HL-60/S4 (cell line): ENCODE measurements at regions not wholly inside any gene's neighbourhood (a gene's known extent, or its start where the extent isn't known, plus 50 kb on each side); places are given as distances from the start of the nearest gene placed in this dataset.
"Not testable (repeated sequence)": the region's sequence is repeated elsewhere in the genome, so short reads cannot be mapped to it uniquely, and the experiment has no call there.

Experiments used
- in situ Hi-C: fragments of 300-500 bp; cut with MboI; formaldehyde crosslinking; loops from 2 replicates; pipeline ENCODE4 v1.14.3; 2022; ENCODE audit warnings: low sequenced_read_pairs

- in situ Hi-C loops, result no loop called here
Measured at GRCh38 chr2:34892256-34892655, 1293.2 kb upstream of the FAM98A start.

GRCh38 chr2:34875091-34875745, 1276.1 kb upstream of the FAM98A start:
- in situ Hi-C loops, result no loop called here

DNA sequence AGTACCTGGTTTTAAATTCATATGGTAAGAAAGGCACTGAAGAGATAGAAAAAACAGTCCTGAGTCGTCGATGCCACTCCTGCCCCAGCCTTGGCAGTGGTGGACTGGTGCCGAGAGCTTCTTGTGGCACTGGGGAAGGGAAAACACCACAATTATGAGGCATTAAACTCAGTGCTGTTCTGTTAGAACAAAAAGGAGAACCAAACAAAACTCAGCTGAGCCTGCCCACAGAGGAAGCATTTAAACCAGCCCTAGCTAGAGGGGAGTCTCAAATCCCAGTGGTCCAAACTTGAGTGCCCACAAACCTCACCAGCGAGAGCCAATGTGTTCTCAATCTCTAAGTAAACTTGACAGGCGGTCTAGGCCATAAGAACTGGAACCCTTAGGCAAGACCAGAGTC, 1254.5 kb upstream of the FAM98A start:
- in situ Hi-C loops, result no loop called here

DNA sequence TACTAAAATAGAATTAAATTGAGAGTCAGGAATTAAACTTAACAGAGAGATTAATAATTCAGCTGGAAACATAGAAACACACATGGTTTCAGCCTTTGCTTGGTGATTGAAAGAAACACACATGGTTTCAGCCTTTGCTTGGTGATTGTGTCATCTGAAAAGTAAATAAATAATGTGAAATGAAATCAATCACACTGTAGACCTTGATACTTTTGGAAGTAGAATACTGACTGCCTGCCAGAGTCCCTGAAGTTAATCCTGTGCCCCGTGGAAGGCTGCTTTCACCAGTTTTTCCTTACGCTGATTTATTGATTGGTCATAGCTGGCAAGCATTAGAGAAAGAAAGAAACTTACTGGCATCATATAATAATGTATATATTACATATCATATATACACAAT, 1252.7 kb upstream of the FAM98A start:
- in situ Hi-C loops, result no loop called here

GRCh38 chr2:34849827-34850226, 1250.7 kb upstream of the FAM98A start:
- in situ Hi-C loops, result no loop called here

- in situ Hi-C loops, result no loop called here
Measured at GRCh38 chr2:34848691-34849090, 1249.6 kb upstream of the FAM98A start.

- in situ Hi-C loops, result no loop called here
Measured at GRCh38 chr2:34848132-34848531, 1249.0 kb upstream of the FAM98A start.

- in situ Hi-C loops, result no loop called here
Measured at GRCh38 chr2:34844629-34845028, 1245.5 kb upstream of the FAM98A start.

DNA sequence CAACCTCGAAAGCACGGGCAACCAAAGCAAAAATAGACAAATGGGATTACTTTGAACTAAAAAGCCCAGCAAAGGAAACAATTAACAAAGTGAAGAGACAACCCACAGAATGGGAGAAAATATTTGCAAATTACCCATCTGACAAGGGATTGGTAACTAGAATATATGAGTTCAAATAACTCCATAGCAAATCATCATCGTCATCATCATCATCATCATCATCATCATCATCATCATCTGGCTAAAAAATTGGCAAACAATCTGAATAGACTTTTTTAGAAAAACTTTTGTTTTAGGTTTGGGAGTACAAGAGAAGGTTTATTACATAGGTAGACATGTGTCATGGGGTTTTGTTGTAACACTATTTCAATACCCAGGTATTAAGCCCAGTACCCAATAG, 1239.3 kb upstream of the FAM98A start:
- in situ Hi-C loops, result no loop called here

- in situ Hi-C loops, result no loop called here
Measured at GRCh38 chr2:34836361-34836760, 1237.3 kb upstream of the FAM98A start.

GRCh38 chr2:34831096-34831495, 1232.0 kb upstream of the FAM98A start:
- in situ Hi-C loops, result no loop called here

DNA sequence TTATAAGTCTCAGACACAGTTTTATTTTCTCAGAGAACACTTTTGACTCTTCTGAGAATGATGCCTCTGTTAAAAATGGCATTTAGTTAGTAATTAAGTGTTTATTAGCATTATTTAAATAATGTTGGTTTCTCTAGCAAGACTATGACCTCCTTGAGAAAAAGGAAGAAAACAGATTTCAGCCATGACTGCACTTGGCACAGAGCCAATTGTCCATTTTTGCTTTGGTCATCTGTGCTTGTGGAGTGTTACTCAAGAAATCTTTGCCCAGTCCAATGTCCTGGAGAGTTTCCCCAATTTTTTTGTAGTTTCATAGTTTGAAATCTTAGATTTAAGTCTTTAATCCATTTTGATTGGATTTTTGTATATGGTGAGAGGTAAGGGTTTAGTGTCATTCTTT, 1229.4 kb upstream of the FAM98A start:
- in situ Hi-C loops, result no loop called here

- in situ Hi-C loops, result no loop called here
Measured at GRCh38 chr2:34827398-34827797, 1228.3 kb upstream of the FAM98A start.

DNA sequence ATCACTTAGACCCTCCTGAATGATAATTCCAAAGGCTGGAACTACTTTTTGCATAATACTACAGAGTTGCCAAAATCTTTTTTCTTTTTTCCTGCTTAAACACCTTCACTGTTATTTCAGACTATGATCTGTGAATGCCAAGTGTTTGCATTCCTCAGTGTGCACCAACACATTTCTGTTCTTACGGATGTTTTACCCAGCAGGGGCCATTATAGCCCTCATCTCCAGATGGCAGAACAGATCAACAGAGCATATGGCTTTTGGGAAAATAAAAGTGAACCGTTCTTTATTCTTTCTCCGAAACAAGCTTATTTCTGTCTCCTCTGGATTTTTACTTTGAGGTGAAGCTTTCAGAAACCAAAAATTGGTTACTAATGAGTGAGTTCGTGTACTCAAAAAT, 1226.6 kb upstream of the FAM98A start:
- in situ Hi-C loops, result no loop called here

DNA sequence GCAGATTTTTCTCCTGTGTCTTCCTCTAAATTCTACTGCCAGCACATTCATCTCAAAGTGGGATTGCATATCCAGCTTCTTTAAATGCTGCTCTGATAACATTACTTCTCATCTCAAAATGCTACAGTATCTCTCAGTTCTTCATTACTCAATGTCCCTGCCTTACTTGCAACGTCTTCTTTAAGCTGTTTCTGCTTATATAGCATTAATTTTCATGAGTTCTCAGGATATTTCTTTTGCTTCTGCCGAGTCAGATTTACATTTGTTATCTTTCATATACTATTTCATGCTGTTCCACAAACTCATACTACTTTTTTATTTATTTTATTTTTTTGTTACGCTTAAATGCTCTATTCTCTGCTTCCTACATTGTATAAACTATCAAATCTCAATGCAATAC, 1223.5 kb upstream of the FAM98A start:
- in situ Hi-C loops, result no loop called here

GRCh38 chr2:34815052-34815741, 1216.1 kb upstream of the FAM98A start:
- in situ Hi-C loops, result no loop called here

DNA sequence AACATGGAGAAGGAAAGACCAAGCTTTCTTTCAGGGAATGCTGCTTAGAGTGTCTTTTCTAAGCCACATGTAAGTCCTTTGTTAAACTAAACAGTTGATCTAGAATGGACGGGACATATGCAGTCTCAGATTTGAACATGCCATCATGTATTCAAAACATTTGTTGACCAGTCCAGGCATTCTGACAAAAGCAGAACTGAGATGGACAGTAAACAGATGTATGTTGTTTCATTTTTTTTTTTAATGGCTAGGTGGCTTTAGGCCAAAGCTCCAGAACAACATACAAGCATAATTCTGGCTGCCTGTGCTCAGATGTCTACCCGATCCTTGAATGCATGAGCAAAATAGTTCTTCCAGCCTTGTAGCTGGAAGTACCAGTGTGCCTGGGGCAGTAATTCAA, 1211.4 kb upstream of the FAM98A start:
- in situ Hi-C loops, result no loop called here

GRCh38 chr2:34808426-34808825, 1209.3 kb upstream of the FAM98A start:
- in situ Hi-C loops, result no loop called here

DNA sequence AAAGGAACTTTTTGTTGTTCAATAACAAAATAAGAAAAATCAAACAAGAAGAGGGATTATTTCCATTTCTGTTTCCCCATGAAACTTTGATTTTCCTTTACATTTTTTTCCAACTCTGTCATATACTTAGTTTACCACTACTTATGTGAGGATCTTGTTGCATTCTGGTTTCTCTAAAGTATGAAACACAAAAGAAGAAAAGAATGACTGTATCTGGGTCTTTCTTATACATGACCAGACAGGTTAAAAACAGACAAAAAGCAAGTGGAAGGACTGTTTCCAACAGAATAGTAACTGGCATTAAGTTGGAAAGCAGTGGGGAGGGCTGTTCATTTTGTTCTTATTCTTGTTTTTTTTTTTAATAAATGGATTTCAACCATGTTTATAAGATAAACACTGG, 1207.8 kb upstream of the FAM98A start:
- in situ Hi-C loops, result no loop called here

DNA sequence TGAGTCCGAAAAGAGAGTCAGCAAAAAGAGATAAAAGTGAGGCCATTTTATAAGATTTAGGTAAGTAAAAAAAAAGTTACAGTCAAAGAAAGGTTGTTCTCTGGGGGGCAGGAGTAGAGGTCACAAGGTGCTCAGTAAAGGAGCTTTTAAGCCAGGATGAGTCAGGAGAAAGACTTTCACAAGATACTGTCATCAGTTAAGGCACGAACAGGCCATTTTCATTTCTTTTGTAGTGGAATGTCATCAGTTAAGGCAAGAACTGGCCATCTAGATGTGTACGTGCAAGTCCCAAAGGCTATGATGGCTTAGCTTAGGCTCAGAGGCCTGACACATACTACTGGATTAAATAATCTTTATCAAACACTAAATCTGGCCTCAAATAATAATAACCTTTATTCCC, 1207.3 kb upstream of the FAM98A start:
- in situ Hi-C loops, result no loop called here

GRCh38 chr2:34799556-34799955, 1200.5 kb upstream of the FAM98A start:
- in situ Hi-C loops, result no loop called here

DNA sequence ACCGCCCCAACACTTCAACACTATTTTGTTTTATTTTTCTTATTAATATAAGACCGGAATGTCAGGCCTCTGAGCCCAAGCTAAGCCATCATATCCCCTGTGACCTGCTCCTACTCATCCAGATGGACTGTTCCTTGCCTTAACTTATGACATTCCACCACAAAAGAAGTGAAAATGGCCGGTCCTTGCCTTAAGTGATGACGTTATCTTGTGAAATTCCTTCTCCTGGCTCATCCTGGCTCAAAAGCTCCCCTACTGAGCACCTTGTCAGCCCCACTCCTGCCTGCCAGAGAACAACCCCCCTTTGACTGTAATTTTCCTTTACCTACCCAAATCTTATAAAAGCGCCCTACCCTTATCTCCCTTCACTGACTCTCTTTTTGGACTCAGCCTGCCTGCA, 1196.5 kb upstream of the FAM98A start:
- in situ Hi-C loops, result not testable (repeated sequence)

DNA sequence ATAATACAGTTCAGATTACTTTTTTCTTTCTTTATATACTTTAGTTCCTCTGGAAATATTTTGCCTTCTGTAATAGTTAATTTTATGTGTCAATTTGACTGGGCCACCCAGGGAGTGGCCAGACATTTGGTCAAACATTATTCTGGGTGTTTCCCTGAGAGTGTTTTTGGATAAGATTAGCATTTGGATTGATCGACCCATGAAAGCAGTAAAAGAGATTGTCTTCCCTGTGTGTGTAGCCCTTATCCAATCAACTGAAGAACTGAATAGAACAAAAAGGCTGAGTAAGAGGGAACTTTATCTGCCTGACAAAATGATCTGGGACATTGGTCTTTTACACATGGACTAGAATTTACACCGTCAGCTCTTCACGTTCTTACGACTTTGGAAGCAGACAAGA, 1190.1 kb upstream of the FAM98A start:
- in situ Hi-C loops, result no loop called here
